GM12878 (cell line): ENCODE measurements at regions not wholly inside any gene's neighbourhood (a gene's known extent, or its start where the extent isn't known, plus 50 kb on each side); places are given as distances from the start of the nearest gene placed in this dataset.

ENCODE experiments used
- ATAC-seq: fragments of 200-7000 bp; cut with Tn5 transposase; 3 replicates; pipeline ENCODE4 v1.9.1; 2020; ENCODE audit warnings: mild to moderate bottlenecking, moderate library complexity
- BruUV-seq: library from RNA; stranded (reverse); fragments of 400-500 nt; replicated peaks from 2 replicates; lab custom pipeline; 2021; lab: Mats Ljungman, UMichigan
- CTCF ChIA-PET: fragments of 300-600 bp; sonication (Branson Sonifier 250); formaldehyde crosslinking; extraction: SDS; loops from one replicate; lab custom pipeline; 2021; ENCODE audit warnings: inconsistent platforms; lab: Yijun Ruan, JAX
- POLR2A ChIA-PET: fragments of 350-600 bp; formaldehyde crosslinking; extraction: SDS; loops from one replicate; lab custom pipeline; 2021; ENCODE audit warnings: inconsistent platforms; lab: Charles Lee
- RAD21 ChIA-PET: fragments of 300-600 bp; sonication (Branson Sonifier 250); formaldehyde crosslinking; loops from one replicate; lab custom pipeline; 2023; ENCODE audit warnings: antibody characterized with exemption; ENCODE audit not compliant: unreplicated experiment; lab: Charles Lee
- SMC1A ChIA-PET: fragments of 300-600 bp; sonication (Branson Sonifier 250); formaldehyde crosslinking; loops from one replicate; lab custom pipeline; 2023; ENCODE audit not compliant: unreplicated experiment, uncharacterized antibody; lab: Charles Lee
- DNase-seq: peaks from one replicate; pipeline ENCODE4 v3.0.0-alpha.2; 2011; ENCODE audit warnings: low read depth, low spot score
- FAIRE-seq: peaks from 3 replicates; lab custom pipeline; 2011; peaks lifted over from hg19 to GRCh38; lab: Jason Lieb, UNC
- H2AFZ ChIP-seq: 2 replicates; pipeline ENCODE4 v1.6.0; 2011; ENCODE audit warnings: low read depth, low read length, control low read depth; ENCODE audit not compliant: control insufficient read depth
- H3K27ac ChIP-seq: 2 replicates; pipeline ENCODE4 v1.5.1; 2011; ENCODE audit warnings: control low read depth; ENCODE audit not compliant: control insufficient read depth, insufficient read depth
- H3K27me3 ChIP-seq, 2 experiments: replicated peaks in 1 of 2; 2 replicates each; pipeline versions ENCODE4 v1.6.0 to v1.6.1; 2011; ENCODE audit warnings: low read length in 1 of 2; ENCODE audit not compliant: control insufficient read depth in 2 of 2, insufficient read depth in 2 of 2
- H3K36me3 ChIP-seq, 2 experiments: 2 replicates each; pipeline ENCODE4 v1.5.1; 2011; ENCODE audit warnings: low read length in 1 of 2; ENCODE audit not compliant: control insufficient read depth in 2 of 2, insufficient read depth in 2 of 2
- H3K4me1 ChIP-seq: 2 replicates; pipeline ENCODE4 v1.6.1; 2011; ENCODE audit warnings: mild to moderate bottlenecking, low read length, moderate library complexity, mixed read lengths; ENCODE audit not compliant: control insufficient read depth, insufficient read depth
- H3K4me2 ChIP-seq: 2 replicates; pipeline ENCODE4 v1.6.0; 2011; ENCODE audit warnings: control low read depth; ENCODE audit not compliant: control insufficient read depth, insufficient read depth
- H3K4me3 ChIP-seq: fragments of 200-600 bp; sonication (generic); 2 replicates; pipeline ENCODE4 v1.5.1; 2016
- H3K79me2 ChIP-seq: 2 replicates; pipeline ENCODE4 v1.6.0; 2011; ENCODE audit warnings: low read length; ENCODE audit not compliant: control insufficient read depth, insufficient read depth
- H3K9ac ChIP-seq: 2 replicates; pipeline ENCODE4 v1.8.0; 2011; ENCODE audit warnings: low read length, control low read depth, mixed read lengths; ENCODE audit not compliant: control insufficient read depth, insufficient read depth
- H3K9me3 ChIP-seq: replicated peaks from 3 replicates; pipeline ENCODE4 v1.5.1; 2011; ENCODE audit warnings: mild to moderate bottlenecking, low read length; ENCODE audit not compliant: control insufficient read depth, insufficient read depth
- H4K20me1 ChIP-seq: 2 replicates; pipeline ENCODE4 v1.6.0; 2011; ENCODE audit not compliant: control insufficient read depth, insufficient read depth
- DPF2 ChIP-seq: fragments of 450-650 bp; IDR thresholded peaks from 2 replicates; pipeline ENCODE4 v1.6.1; 2017; ENCODE audit warnings: mild to moderate bottlenecking
- IKZF1 ChIP-seq: fragments of 450-650 bp; conservative IDR thresholded peaks from 2 replicates; pipeline ENCODE4 v1.6.1; 2017; ENCODE audit warnings: antibody characterized with exemption, mild to moderate bottlenecking
- MEF2B ChIP-seq: fragments of 450-650 bp; IDR thresholded peaks from 2 replicates; pipeline ENCODE4 v1.6.1; 2018; ENCODE audit warnings: mild to moderate bottlenecking, moderate library complexity; ENCODE audit not compliant: partially characterized antibody, poor library complexity, severe bottlenecking
- NR2F1 ChIP-seq: fragments of 450-650 bp; conservative IDR thresholded peaks from 2 replicates; pipeline ENCODE4 v1.6.1; 2017; ENCODE audit warnings: mild to moderate bottlenecking
- PML ChIP-seq: IDR thresholded peaks from 2 replicates; pipeline ENCODE4 v1.6.1; 2012; ENCODE audit warnings: low read length, inconsistent platforms
- RUNX3 ChIP-seq: IDR thresholded peaks from 2 replicates; pipeline ENCODE4 v1.6.1; 2012; ENCODE audit warnings: low read length, inconsistent platforms
- SMARCA5 ChIP-seq: fragments of 450-650 bp; IDR thresholded peaks from 2 replicates; pipeline ENCODE4 v1.6.1; 2017; ENCODE audit warnings: mild to moderate bottlenecking
- SRF ChIP-seq, 2 experiments: IDR thresholded peaks; 2 replicates each; pipeline ENCODE4 v1.6.1; 2011; ENCODE audit warnings: low read depth in 2 of 2, low read length in 2 of 2, mild to moderate bottlenecking in 1 of 2, moderate library complexity in 1 of 2
- ZNF207 ChIP-seq: fragments of 450-650 bp; IDR thresholded peaks from 2 replicates; pipeline ENCODE4 v1.6.1; 2014; ENCODE audit warnings: antibody characterized with exemption, mild to moderate bottlenecking, borderline replicate concordance
- ZNF217 ChIP-seq: fragments of 450-650 bp; IDR thresholded peaks from 2 replicates; pipeline ENCODE4 v1.6.1; 2017; ENCODE audit warnings: antibody characterized with exemption, mild to moderate bottlenecking
- ZNF622 ChIP-seq: fragments of 450-650 bp; IDR thresholded peaks from 2 replicates; pipeline ENCODE4 v1.6.1; 2017; ENCODE audit warnings: mild to moderate bottlenecking, inconsistent platforms
- WGBS: methylation state at CpG from one replicate; pipeline ENCODE4 v1.1.6; 2016; ENCODE audit warnings: low lambda C conversion rate; ENCODE audit not compliant: insufficient replicate concordance, insufficient coverage; ENCODE audit errors: missing lambda C conversion rate; 5-methylcytosine and 5-hydroxymethylcytosine counted together
- in situ Hi-C: fragments of 300-500 bp; cut with MboI; formaldehyde crosslinking; loops from 9 replicates; pipeline ENCODE4 v1.14.3; 2018; ENCODE audit warnings: mixed read lengths
- intact Hi-C: fragments of 100-400 bp; cut with micrococcal nuclease; formaldehyde crosslinking; loops from one replicate; pipeline ENCODE4 v1.14.2; 2022; ENCODE audit not compliant: unreplicated experiment
- TF ChIP-seq, protein P1 (sequence below): fragments of 450-650 bp; IDR thresholded peaks from 2 replicates; pipeline ENCODE4 v1.6.1; 2017; ENCODE audit warnings: mild to moderate bottlenecking

- SMC1A ChIA-PET = interaction anchor here (1.0 to 3.2 kb wide), 4 partner anchors 11 to 297 kb away, joined by 4 to 15 read pairs (median 6); no protein-coding TSS in a partner anchor
- in situ Hi-C loops = no loop called here
- H3K27me3 ChIP-seq = no peaks in the 10 kb centered on the region
These were observed 170.4 kb upstream of the CASK start for GRCh38 chrX:42093756-42094155.

More at GRCh38 chrX:42093756-42094155, 170.4 kb upstream of the CASK start:
- RAD21 ChIA-PET = interaction anchor here (0.6 to 1.5 kb wide), 4 partner anchors 16 to 316 kb away, joined by 3 to 4 read pairs (median 4); no protein-coding TSS in a partner anchor
- Histone ChIP-seq H3K4me3 (no peak overlapping the region), H4K20me1 (no peaks in the 10 kb centered on the region), H3K27ac (no peak overlapping the region), H3K4me1 (no peaks in the 10 kb centered on the region)
- 9% methylated on average over 6 of the region's 6 CpGs for WGBS
- intact Hi-C loops = loop anchor here (5.0 kb wide), 2 partner anchors 171 to 296 kb away; partner anchors contain the start of gene CASK
- peak; percentile 43 for DNase-seq
- TF ChIP-seq ZNF217 (no peak), ZNF622 (no peak), MEF2B (peak; percentile 59), IKZF1 (peak; percentile 32; the same call in 1 of the 2 replicates), PML (no peak), RUNX3 (peak; percentile 34; the same call in 1 of the 2 replicates), SMARCA5 (no peak), SRF (IDR thresholded peaks at IDR 0.05; ENCODE audit: low read depth in 2 of 2, low read length in 2 of 2) (0 out of 4 replicates have a peak, but pooled peaks of 1 of the 2 experiments have one; percentile 4), DPF2 (0 out of 2 replicates have a peak, but pooled peaks have one; percentile 24), ZNF207 (no peak), NR2F1 (peak; percentile 74)
- TF ChIP-seq, protein P1, sequence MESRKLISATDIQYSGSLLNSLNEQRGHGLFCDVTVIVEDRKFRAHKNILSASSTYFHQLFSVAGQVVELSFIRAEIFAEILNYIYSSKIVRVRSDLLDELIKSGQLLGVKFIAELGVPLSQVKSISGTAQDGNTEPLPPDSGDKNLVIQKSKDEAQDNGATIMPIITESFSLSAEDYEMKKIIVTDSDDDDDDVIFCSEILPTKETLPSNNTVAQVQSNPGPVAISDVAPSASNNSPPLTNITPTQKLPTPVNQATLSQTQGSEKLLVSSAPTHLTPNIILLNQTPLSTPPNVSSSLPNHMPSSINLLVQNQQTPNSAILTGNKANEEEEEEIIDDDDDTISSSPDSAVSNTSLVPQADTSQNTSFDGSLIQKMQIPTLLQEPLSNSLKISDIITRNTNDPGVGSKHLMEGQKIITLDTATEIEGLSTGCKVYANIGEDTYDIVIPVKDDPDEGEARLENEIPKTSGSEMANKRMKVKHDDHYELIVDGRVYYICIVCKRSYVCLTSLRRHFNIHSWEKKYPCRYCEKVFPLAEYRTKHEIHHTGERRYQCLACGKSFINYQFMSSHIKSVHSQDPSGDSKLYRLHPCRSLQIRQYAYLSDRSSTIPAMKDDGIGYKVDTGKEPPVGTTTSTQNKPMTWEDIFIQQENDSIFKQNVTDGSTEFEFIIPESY = no peak
- TF ChIP-seq, all 136 proteins: peak for 6
- ChIA-PET POLR2A (interaction anchor here (0.5 to 1.1 kb wide), 2 partner anchors 35 to 172 kb away, joined by 3 to 5 read pairs; no protein-coding TSS in a partner anchor), CTCF (interaction anchor here (1.1 kb wide), 1 partner anchor 17 kb away, joined by 4 read pairs; no protein-coding TSS in a partner anchor)
- FAIRE-seq = no peak
- Histone ChIP-seq H3K79me2 (no peaks in the 10 kb centered on the region), H3K9me3 (no peaks in the 10 kb centered on the region; the same call in 2 of the 3 replicates), H3K9ac (no peak overlapping the region), H3K36me3 (no peaks in the 10 kb centered on the region), H3K4me2 (no peak overlapping the region), H2AFZ (no peak overlapping the region; the same call in 1 of the 2 replicates)
- ATAC-seq = peak; percentile 92
- BruUV-seq = no TSS peak
